Activated T-helper 1 cell treated with anti-CD3 and anti-CD28 coated beads, Interleukin-2, amount 50 U/mL, for 16 hours (primary cell): ENCODE measurements at regions not wholly inside any gene's neighbourhood (a gene's known extent, or its start where the extent isn't known, plus 50 kb on each side); places are given as distances from the start of the nearest gene placed in this dataset.
"Not testable (repeated sequence)": the region's sequence is repeated elsewhere in the genome, so short reads cannot be mapped to it uniquely, and the experiment has no call there.

ENCODE experiments used
- DNase-seq, 2 donors: peaks; one replicate each; pipeline ENCODE4 v3.0.0-alpha.2; 2020; ENCODE audit warnings: low read depth in 1 of 2, low spot score in 1 of 2

GRCh38 chr5:10921160-10921559 is 160.1 kb upstream of the DAP start:
- no peak for DNase-seq

DNA sequence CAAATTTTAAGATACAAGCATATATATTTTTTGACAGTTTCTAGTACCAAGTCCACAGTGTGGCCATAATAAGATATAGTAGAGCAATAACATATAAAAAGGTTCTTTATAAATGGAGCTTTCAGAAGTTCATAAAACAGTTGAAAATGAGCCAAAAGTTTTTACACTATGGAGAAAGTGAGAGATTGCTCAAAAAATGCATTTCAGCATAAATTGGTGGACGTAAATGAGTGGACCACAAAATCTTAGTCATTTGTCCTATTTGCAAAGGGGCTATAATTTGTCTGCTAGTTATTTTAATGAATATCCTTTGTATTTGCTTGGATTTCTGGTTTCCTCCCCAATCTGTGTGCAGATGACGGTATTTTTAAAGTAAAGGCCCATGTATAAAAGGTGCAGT is 159.4 kb upstream of the DAP start:
- DNase-seq: no peak

GRCh38 chr5:10914741-10915480 is 153.9 kb upstream of the DAP start:
- no peak for DNase-seq

DNA sequence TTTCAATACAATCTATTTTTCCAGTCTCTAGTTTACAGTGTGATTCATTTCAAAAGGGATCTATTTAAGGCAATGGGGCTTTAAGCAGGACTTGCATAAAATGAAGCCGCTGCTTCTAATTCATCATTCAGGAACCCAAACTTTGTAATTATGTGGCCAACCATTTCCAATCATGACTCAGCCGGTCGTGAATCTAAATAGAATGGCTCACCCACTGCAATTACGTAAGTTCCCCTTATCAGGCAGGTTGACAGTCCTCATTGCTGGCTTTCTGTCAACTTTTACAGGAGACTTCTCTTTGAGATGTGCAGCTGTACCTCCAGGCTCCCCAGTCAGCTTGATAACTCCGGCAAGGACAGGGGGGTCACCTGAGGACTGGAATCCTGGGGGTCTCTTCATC is 152.8 kb upstream of the DAP start:
- DNase-seq: no peak

DNA sequence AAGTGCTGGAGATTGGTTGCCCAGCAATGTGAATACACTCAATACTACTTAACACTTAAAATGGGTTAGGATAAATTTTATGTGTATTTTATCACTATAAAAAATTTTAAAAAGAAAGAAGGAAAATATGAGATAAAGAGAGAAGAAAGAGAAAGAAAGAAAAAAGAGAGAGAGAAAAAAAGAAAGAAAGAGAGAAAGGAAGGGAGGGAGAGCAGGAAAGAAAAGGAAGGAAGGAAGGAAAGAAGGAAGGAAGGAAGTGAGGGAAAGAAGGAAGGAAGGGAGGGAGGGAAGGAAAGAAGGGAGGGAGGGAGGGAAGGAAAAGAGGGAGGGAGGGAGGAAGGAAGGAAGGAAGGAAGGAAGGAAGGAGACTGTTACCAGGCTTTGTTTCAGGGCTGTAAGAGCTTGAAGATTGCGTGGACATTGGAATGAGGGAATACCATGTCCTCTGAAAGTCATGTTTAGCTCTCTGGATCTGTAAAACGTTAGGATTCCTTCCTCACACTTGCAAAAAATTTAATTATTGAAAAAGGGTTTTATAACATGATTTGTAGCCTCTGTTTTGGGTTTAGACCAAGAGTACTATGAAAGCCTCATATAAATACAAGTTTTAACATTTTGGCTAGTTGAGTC is 152.3 kb upstream of the DAP start:
- DNase-seq: no peak

DNA sequence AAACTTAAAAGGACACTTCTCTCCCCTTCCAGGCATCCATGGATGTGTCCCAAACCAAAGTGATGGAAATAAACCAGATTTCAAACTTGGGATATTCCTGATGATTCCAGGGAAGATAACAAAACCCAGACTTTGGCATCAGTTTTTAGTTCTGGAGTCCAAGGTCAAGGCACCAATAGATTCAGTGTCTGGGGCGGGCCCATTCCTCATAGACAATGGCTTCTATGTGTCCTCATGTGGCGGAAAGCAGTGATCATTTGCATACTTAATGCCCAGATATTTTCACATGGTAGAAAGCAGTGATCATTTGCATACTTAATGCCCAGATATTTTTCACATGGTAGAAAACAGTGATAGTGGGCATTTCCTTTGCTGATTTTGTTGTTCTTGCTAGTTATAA is 151.4 kb upstream of the DAP start:
- DNase-seq: no peak

GRCh38 chr5:10910261-10910660 is 149.2 kb upstream of the DAP start:
- DNase-seq: no peak

GRCh38 chr5:10904862-10905432 is 143.9 kb upstream of the DAP start:
- DNase-seq: no peak

- no peak for DNase-seq
These were observed 142.9 kb upstream of the DAP start for GRCh38 chr5:10903786-10904560.

DNA sequence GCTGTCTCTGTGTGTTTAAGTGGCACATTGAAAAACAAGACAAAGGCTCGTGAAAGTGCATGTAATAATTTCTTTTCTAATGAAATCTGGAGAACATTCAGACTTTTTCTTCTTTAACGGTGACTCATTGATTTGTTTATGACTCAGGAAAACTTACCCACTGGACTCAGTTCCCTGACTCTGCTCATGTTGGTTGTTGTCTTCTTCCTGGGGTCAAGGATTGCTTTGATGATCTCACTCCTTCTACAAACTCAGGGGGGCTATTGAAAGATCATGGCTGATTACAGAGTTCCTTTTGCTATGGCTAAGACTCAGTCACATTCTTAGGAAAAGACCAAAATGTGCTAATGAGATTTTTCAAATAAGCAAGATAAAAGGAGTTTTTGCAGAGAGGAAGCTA is 141.1 kb upstream of the DAP start:
- no peak for DNase-seq

- DNase-seq: no peak
These were observed 137.5 kb upstream of the DAP start for GRCh38 chr5:10898514-10898913.

DNA sequence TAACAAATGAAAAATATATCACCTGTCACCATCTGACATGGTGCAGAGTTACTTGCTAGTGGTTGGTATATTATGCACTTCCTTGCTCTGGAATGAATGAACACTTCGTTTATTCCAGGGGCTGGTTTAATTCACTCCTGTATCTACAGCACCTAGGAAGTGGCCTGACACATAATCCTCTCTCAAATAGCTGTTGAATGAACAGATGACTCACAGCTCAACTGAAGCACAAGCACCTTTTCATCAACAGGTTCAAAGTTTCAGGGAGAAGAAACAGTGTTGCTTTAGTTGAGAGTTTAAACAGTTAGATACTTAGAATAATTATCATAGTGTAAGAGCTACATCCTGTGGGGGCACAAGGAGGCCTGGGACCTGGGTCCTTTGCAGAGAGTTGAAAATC is 135.0 kb upstream of the DAP start:
- no peak for DNase-seq

GRCh38 chr5:10894445-10895054 is 133.5 kb upstream of the DAP start:
- DNase-seq: no peak

GRCh38 chr5:10892911-10893215 is 131.8 kb upstream of the DAP start:
- no peak for DNase-seq

DNA sequence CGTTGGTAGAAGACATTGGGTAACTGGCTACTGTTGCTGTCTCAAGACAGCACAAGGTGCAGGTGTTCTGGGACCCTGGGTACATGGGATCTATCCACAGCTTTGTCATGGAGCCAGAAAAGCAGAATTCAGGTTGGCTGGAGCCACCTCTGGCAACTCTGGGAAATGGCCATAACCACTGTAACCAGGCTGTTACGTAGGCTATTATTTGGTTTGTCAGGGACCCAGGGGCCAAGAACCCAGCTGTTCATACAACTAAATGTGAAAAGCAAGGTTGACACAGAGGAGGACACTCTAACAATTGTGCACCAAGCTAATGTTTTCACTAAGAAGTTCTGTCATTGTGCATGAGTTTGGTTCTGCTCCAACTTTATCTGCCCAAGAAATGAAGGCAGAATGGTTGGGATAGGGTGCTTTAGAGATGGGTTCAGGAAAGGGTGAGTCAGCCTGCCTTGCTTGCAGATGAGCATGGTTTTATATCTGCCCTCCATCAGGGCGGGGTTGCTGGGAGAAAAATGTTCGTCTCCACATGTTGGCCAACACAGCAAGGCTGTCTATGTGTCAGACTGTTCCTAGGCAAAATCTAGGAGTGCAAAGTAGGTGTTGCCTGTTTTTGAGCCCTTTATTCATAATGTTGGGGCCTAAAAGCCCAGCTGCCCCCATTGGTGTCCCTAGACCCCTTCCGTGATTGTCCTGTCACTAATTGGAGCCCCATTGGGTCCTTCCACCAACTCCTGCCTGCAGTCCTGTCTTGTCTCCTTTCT is 131.3 kb upstream of the DAP start:
- DNase-seq: no peak

DNA sequence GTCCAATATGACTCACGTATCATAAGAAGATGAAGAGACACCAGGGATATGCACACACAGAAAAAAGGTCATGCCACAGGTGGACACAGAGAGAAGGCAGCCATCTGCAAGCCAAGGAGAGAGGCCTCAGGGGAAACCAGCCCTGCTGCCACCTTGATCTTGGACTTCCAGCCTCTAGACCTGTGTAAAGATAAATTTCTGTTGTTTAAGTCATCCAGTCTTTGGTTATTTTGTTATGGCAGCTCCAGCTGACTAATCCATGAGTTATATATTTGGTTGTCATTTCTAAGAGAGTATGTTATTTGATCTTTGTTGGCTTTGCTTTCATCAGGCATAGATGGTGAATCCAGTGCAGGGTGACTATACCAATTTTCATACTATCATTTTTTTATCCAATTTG is 130.2 kb upstream of the DAP start:
- DNase-seq: no peak

DNA sequence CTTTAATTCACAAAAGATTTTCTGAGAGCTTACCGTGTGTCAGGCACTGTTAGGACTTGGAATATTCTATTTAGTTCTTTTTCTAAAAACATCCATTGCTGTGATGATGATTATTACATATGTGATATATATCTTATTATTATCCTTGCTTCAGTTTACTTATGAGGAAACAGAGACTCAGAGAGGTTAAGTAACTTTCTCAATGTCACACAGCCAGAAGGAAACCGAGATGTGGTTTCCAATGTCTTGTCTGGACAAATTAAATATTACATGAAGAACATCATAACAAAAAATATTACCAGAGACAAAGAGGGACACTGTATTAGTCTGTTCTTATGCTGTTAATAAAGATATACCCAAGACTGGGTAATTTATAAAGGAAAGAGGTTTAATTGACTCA is 125.5 kb upstream of the DAP start:
- no peak for DNase-seq

GRCh38 chr5:10885026-10885425 is 124.0 kb upstream of the DAP start:
- DNase-seq: no peak

- DNase-seq: not testable (repeated sequence)
These were observed 122.9 kb upstream of the DAP start for GRCh38 chr5:10883945-10884344.

GRCh38 chr5:10880934-10881333 is 119.9 kb upstream of the DAP start:
- DNase-seq: no peak

DNA sequence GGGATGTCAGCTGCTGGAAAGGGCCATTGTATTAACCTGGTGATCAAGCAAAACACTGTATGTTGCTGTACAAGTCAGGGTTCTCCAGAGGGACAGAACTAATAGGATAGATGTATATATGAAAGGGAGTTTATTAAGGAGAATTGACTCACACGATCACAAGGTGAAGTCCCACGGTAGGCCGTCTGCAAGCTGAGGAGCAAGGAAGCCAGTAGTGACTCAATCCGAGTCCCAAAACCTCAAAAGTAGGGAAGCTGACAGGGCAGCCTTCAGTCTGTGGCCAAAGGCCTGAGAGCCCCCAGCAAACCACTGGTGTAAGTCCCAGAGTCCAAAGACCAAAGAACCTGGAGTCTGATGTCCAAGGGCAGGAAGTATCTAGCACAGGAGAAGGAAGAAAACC is 116.0 kb upstream of the DAP start:
- not testable (repeated sequence) for DNase-seq
